HG03460 (cell line): ENCODE measurements at regions not wholly inside any gene's neighbourhood (a gene's known extent, or its start where the extent isn't known, plus 50 kb on each side); places are given as distances from the start of the nearest gene placed in this dataset.
"Not testable (repeated sequence)": the region's sequence is repeated elsewhere in the genome, so short reads cannot be mapped to it uniquely, and the experiment has no call there.

Source experiments
- ATAC-seq: cut with Tn5 transposase; IDR thresholded peaks from one replicate; pipeline ENCODE4 v1.9.1; 2021; ENCODE audit not compliant: unreplicated experiment

DNA sequence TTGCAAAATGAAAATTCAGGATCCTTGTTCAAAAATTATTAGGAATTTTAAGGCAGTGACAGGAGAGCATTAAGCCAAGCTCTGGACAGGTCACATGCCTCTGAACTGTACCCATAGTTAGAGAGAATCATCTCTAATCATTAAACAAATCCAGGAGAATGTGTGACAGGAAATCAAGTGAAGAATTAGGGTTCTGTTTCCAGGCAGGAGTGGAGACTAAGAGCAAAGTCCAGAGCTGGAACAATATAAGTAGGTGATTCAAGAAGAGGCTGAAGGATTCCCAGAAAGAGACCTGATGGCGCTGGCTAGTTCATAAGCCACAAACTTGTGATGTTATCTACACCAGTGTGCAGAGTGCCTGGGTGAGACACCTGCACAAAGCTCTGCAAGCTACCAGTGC, 104.6 kb upstream of the PRKG2 start:
- ATAC-seq = no peak

DNA sequence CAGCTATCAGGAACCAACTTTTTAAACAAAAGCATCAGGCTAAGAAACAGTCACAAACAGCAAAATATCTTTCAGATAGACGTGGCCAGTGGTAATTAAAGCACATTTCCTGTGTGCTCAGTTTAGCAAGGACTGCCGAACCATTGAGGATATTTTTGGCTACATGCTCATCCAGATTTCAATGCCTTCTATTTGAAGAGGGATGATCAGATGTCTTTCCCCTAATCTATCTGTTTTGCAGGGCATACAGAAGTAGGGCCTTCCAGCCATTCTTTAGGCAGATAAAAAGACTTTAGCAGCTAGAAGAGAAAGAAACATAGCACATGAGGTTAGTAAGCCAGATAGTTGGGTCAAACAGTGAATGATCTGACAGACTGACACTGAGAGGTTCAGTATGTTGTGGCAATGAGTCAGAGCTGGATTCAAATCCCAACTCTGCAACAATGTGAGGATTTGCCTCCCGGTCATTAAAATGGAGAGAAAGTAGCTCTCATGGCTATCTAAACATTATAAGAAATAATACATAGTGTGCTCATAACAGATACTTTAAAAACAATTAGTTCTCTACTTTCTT, 100.0 kb upstream of the PRKG2 start:
- ATAC-seq = no peak

DNA sequence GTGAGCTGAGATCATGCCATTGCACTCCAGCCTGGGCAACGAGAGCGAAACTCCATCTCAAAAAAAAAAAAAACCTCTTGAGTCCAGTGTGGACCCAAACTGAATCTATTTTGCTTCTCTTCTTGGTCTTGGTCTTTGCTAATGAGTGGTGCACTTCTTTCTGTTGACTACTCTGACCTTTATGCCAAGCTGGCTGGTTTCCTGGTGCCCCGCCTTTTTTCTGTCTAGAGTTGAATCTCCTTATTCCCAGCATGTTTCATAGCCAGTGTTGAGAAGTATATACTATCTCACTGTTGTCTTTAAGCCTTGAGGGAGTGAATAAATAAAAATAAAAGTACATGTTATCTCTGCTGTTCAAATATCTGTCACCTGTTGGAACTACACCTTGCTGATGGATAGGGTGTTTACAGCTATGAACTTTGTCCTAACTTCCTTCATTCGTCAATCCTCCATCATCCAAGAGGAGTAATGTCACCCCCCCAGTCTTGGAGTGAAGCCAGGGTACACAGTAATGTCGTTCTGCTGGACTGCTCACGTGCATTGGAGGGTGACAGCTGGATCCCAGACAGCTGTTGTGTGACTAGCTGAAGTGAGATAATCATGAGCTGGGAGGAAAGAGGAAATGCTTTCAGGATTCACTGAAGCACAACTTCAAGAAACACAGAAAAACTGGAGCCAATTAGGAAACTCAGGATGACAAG, 99.3 kb upstream of the PRKG2 start:
- ATAC-seq = no peak

GRCh38 chr4:81307991-81308390, 93.0 kb upstream of the PRKG2 start:
- no peak for ATAC-seq

DNA sequence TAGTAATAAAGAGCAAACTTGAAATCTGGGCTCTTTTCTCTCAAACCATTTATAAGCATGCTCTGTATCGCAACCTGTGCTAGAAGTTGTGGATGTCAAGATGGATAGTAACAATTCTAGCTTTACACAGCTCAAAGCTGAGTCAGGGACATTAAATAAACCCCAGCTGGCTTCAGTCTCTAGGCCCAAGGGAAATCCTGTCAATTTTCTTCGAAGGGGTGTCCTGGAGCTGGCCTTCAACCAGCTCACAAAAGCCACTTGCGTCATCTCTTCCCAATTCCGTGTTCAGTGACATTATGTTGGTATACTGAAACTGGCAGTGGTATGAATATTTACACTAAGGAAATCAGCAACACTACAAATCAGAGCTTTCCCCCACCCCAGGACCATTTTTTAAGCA, 89.8 kb upstream of the PRKG2 start:
- no peak for ATAC-seq

DNA sequence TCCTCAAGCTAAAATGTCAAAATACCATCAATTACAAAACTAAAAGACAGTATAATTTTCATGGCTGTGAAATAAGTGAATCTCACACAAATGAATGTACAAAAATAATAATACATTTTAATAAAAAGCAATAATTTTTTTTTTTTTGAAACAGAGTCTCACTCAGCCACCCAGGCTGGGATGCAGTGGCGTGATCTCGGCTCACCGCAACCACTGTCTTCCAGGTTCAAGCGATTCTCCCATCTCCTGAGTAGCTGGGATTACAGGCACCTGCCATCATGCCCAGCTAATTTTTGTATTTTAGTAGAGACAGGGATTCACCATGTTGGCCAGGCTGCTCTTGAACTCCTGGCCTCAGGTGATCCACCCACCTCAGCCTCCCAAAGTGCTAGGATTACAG, 85.3 kb upstream of the PRKG2 start:
- ATAC-seq = not testable (repeated sequence)

DNA sequence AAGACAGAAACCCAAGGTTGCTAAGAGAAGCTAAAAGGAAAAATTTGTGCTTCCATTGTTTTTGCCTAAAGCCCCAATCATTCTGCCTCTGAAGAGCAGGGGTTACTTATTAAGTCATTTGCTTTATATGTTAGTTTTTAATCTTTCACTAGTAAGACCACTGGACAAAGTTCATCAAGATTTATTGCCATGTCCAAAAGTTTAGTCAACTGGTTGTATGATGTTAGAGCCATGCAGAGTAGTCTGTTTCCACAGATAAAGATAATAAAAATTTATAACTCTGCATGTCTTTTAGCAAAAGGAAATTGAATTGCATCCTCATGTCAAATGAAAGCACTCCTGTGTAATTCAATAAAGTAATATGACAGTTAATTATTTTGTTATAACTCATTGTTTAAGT, 75.8 kb upstream of the PRKG2 start:
- no peak for ATAC-seq

GRCh38 chr4:81287101-81287500, 72.1 kb upstream of the PRKG2 start:
- ATAC-seq = no peak

GRCh38 chr4:81282131-81282530, 67.1 kb upstream of the PRKG2 start:
- no peak for ATAC-seq

- ATAC-seq = no peak
These were observed 59.4 kb upstream of the PRKG2 start for GRCh38 chr4:81274460-81274859.

DNA sequence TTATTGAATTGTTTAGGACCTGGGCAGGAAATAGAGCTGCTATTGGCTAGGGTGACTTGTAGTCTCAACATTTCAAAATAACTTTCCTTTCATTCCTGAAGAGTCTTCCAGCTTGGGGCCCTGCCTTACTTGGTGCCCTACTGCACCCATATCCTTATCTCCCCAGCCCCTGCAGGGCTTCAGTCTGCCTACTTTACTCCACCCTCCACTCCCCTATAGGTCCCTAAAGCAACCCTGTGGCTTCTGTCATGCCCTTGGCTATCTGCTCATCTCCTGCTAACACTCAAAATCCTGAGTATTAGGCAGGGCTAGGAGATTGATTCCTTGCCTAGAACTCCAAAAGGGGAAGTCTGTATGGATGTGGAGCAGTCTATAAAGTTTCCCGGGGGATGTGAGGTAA, 57.6 kb upstream of the PRKG2 start:
- ATAC-seq = no peak
